HG03045 (cell line): ENCODE measurements at regions not wholly inside any gene's neighbourhood (a gene's known extent, or its start where the extent isn't known, plus 50 kb on each side); places are given as distances from the start of the nearest gene placed in this dataset.

Source experiments
- ATAC-seq: cut with Tn5 transposase; IDR thresholded peaks from one replicate; pipeline ENCODE4 v1.9.1; 2021; ENCODE audit warnings: mild to moderate bottlenecking, moderate library complexity; ENCODE audit not compliant: unreplicated experiment

DNA sequence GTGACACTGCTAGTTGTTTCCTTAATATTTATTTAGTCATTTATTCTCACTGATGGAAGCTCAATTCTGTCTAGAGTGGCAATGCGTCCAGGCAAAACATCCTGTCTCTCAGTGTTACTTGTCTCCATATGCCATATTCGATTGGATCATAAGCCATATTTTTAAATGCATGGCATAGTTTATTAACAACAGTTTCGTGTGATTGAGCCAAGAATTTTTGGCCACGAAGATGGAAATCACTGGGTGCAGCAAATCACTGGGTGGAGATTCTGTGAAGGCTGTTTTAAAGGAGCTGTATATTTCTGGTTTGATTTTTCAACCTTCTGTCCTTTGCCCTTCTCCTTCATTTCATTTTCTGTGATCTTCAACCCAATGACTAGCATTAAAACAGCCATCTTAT, 205.2 kb downstream of the JRKL start:
- no peak for ATAC-seq

DNA sequence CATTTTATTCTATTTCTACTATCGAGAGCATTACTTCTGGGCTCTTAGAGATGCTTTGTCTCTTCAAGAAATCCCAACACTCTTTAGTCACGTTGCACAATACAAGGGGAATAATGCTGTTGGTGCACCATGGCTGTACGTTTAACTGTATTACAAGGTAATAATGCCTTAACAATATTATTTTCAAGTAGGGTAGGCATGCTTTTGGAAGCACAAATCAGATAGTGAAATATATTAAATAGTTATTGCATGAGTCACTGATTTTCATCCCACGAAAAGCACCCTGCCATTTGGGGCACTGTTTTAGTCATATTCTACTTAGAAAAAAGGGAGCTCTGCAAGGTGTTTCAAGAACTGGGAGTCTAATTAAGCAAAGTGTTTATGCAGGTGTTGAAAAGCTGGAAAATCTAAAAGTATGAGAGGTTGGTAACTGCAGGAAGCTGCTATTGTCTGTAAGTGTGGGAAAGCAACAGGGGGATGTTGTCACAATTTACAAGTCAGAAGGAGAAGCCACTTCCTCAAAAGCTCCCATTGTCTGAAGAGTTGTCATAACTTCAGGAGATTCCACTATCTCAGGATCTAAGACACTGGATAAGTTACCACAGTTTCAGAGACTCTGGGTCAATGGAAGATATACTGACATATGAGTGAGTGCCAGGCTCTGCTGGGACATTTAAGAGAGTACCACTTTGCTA, 218.2 kb downstream of the JRKL start:
- no peak for ATAC-seq

DNA sequence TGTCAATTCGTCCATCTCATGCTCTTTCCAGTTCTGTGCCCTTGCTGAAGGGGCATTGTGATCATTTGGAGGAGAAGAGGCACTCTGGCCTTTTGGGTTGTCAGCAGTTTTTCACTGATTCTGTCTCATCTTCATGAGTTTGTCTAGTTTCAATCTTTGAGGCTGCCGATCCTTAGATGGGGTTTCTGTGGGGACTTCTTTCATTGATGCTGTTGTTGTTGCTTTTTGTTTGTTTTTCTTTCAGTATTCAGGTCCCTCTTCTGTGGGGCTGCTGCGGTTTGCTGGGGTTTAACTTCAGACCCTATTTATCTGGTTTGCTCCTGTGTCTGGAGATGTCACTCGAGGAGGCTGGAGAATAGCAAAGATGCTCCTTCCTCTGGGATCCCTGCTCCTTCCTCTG, 224.3 kb downstream of the JRKL start:
- ATAC-seq = no peak

DNA sequence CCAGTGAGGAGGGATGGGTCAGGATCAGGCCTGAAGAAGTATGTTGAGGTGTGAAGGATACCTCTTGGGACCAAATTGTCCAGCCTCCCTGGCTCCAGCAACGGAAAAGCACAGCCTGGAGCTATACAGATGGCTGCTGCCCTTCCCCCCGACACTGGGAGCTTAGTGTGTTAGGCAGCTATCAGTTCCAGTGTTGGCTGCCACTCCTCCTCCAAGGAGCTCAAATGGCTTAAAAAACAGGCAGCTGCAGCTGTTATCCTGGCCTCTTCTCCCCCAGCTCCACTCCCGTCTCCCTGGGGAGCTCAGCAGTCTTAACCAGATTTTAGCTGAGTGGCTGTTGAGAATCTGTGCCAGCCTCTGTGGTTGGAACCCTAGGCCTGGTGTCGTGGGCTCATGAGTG, 225.0 kb downstream of the JRKL start:
- no peak for ATAC-seq

DNA sequence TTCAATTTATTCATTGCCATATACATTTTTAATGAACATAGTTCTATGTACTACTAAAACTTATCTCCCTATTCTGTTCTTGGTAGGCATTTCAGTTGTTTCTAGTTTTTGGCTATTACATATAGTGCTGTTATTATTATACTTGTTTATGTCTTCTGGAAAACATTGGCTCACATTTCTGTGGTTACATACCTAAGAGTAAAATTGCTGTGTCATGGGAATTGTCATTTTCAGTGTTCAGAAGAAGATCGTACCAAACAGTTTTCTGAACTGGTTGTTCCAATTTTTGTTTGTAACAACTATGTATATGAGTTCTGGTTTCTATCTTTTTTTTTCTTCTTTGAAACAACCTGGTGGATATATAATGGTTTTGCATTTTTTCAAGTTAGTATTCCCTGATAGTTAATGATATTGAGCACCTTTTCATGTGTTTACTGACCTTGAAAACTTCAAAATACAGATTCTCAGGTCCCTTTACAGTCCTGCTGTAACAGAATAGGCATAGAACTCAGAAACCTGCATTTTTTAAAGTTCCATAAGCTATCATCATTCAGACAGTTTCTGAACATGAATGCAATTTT, 230.7 kb downstream of the JRKL start:
- no peak for ATAC-seq

DNA sequence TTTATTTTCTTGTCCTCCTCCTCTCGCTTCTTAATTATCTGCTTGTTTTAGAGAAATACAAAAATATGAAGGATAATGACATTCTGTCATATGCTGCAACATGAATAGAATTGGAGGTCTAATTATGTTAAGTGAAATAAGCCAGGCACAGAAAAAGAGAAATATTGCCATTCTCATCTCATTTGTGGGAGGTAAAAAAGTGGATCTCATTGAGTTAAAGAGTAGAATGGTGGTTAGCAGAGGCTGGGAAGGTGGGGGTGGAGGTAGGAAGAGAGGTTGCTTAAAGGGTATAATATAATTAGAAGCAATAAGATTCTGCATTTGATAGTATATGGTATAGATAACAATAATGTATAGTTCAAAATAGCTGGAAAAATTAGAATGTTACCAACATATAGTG, 231.3 kb downstream of the JRKL start:
- ATAC-seq = no peak

DNA sequence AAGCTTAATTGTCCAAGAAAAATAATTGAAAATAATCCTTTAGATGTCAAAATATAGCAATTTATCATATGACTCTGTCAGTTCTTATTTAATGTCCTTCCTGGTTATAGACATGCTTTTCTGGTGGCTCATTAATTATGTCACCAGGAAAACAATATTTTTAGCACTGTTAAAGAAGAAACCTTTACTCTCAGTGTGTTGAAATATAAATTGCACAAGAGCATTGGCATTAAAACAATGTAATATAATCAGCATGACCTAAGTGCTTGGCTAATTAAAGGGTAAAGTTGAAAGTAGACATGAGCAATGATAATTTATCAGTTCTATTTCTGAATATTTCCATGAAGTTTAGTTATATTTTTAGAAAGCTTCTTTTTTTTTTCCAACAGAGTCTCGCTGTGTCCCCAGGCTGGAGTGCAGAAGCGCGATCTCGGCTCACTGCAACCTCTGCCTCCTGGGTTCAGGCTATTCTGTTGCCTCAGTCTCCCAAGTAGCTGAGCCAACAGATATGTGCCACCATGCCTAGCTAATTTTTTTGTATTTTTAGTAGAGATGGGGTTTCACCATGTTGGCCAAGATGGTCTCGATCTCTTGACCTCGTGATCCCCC, 232.3 kb downstream of the JRKL start:
- no peak for ATAC-seq

DNA sequence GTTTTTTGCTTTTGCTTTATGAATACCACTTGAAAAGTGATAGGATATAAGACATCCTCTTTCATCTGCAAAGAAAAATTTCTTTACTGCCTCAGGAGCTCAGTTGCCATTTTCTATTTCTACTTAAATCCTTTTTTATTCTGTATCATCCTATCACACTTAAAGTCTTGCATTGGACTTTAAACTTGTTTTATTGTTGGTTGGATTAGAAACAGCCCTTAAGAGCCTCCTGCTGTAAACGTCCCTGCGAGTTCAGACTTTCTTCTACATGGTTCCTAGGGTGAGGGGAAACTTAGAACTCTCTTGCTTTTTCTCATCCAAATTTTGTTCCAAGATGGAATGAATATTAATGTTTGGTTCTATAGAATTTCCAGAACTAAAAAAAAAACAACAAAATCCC, 234.3 kb downstream of the JRKL start:
- no peak for ATAC-seq

DNA sequence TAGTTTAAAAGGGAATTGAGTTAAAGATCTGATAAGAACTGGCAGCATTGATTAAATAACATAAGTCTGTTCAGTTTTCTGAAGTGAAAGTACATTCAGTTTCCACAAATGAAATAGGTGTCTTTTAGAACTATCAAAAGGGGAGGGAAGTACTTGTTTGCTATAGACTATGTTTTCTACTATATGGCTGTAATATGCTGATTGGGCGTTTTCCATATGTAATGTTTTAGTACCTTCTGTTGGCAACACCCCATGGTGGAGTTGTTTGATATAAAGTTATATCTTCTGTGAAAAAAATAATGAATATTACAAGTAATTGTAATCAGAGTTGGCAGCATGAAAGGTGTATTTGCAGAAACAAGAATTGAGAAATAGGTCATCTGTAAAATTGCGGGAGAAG, 237.6 kb downstream of the JRKL start:
- no peak for ATAC-seq

DNA sequence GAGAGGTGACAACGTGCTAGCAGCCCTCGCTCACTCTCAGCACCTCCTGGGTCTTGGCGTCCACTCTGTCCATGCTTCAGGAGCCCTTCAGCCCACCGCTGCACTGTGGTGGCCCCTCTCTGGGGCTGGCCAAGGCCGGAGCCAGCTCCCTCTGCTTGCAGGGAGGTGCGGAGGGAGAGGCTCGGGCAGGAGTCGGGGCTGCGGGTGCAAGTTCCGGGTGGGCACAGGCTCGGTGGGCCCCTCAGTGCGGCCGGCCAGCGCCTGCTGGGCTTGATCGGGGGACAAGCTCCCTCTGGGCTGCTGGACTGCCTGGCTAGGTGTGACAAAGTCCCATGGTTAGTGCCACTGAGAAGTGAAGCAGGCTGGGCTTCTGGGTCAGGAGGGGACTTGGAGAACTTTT, 245.8 kb downstream of the JRKL start:
- no peak for ATAC-seq

DNA sequence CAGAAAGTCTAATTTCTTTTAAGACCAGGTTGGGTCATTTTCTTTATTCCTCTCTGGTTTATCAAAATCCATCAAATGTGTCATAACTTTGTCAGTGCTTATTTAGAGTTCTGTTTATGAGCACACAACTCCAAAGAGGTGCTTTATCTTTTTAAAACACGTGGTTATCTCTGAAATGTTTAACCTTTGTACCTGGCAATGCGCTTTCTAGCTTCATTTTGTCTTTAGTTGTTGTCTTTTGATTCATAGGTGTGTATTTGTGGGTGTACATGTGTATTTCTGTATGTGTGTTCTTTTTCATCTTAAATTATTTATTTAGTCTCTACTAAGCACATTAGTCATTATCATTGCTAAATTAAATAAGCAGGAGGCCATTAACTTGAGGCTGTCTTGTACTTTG, 251.4 kb downstream of the JRKL start:
- ATAC-seq = no peak

DNA sequence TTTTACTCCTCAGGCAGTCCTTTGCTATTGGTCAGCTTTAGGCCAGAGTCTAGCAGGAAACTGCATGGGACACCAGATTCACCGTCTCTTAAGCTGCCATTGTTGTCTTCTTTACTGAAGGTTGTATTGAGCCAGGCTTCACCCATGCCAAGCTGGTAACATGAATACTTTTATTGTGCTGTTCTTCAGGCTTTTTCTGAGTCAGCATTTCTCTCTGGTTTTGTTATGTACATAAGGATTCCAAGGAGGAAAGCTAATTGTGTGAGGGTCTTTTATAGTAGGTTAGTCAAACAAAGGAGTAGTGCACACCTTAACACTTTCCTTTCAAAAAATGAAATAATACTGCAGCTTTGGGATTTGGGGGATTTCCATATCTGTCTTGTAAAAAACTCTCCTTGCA, 252.8 kb downstream of the JRKL start:
- ATAC-seq = no peak

DNA sequence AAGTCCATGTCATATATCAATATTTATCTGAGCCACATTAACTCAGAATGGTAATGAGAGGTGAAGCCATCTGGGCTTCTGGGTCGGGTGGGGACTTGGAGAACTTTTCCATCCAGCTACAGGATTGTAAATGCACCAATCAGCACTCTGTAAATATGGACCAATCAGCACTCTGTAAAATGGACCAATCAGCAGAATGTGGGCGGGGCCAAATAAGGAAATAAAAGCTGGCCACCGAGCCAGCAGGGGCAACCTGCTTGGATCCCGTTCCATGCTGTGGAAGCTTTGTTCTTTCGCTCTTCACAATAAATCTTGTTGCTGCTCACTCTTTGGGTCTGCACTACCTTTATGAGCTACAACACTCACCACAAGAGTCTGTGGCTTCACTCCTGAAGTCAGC, 253.4 kb downstream of the JRKL start:
- ATAC-seq = no peak

DNA sequence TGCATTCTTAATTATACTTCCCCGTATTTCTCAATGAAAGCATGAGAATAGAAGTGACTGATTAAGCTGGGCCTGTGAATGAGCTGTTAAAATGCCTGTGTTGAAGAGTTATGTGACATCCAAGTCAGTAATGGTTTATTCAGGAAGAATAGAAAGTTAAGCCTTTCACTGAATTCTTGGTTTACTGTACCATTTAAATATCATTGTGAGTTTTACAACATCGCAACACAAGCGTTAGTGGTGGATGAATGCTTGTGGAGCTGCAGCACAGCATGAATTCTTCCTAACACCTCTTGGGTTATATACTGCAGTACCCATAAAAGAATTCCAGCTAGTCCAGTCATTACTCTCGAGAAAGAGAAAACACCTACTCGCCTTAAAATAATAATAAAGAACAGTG, 257.8 kb downstream of the JRKL start:
- ATAC-seq = no peak

DNA sequence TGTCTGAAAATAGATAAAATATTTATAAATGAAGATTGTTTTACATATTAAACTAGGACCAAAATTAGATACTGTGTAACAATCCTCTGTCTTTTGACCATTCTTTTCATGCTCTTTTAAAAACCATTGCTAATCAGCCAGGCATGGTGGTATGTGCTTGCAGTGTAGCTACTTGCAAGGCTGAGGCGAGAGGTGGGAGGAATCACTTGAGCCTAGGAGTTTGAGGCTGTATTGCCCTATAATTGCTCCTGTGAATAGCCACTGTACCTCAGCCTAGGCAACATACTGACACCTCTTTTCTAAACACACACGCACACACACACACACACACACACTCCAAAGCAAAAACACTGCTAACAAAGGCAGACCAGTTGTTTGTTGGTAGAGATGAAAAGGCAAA, 259.2 kb downstream of the JRKL start:
- ATAC-seq = no peak

DNA sequence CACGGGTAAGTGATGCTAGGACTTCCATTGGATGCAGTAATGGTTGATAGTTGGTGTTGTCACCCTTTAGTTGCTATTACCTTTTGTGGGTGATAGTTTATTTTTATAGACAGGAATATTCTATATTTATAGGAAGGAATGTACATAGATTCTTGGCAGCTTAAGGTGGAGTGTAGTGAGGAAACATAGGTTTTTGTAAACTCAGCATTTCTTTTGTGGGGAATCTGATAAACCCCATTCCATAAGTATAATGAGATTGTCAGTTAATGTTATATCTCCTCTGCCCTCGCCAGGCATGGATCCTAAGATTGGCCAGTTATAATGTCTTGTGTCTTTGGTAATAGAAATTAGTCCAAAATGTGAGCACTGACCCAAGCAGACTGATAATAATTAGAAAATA, 262.7 kb downstream of the JRKL start:
- ATAC-seq = no peak

DNA sequence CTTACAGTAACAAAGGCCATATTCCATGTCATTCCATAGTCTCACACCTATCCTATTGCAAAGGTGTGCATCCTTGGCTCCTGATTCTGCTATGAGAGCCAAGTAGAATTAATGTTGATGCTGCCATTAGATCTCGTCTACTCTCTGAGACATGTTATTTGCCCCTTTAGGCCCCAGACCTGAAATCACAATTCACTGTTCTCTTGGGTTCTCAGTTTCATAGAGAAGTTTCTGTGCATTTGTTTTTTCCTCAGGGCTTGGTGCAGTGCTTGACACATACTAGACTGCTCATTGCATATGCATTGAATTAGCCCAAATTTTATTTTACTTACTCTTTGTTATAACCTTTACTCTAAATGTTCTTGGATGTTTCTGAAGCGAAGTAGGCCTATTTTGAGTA, 265.7 kb downstream of the JRKL start:
- no peak for ATAC-seq

DNA sequence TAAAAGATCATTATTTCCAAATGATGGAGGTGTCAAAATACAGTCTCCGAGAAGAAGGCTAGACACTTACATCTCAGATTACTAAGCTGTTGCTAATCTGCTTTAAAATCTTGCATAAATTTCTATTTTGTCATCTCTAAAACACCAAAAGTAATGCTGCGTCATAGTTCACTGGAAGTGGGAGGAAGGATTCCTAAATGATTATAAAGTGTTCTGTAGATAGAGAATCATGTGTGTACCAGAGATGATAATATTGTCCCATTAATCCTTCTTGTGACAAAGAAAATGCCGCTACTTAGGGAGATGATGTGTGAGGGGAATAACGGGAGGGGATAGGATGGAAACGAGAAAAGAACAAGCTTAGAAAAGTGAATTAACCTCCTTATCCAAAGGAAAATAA, 268.6 kb downstream of the JRKL start:
- no peak for ATAC-seq

DNA sequence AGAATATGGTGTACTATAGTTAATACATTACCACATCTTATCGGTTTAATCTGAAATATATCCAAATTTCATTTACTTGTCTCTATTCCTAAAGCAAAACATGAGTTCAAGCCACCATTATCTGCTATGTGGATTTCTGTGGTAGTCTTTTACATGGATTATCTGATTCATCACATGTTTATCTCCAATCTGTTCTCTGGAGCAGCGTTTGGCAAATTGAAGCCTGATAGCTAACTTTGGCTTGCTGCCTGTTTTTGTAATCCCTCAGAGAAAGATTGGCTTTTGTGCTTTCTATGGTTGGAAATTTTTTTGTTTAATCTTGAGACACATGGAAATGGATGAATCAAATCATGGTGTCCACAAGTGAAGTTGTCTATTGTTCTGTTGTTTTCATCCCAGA, 274.3 kb downstream of the JRKL start:
- no peak for ATAC-seq

DNA sequence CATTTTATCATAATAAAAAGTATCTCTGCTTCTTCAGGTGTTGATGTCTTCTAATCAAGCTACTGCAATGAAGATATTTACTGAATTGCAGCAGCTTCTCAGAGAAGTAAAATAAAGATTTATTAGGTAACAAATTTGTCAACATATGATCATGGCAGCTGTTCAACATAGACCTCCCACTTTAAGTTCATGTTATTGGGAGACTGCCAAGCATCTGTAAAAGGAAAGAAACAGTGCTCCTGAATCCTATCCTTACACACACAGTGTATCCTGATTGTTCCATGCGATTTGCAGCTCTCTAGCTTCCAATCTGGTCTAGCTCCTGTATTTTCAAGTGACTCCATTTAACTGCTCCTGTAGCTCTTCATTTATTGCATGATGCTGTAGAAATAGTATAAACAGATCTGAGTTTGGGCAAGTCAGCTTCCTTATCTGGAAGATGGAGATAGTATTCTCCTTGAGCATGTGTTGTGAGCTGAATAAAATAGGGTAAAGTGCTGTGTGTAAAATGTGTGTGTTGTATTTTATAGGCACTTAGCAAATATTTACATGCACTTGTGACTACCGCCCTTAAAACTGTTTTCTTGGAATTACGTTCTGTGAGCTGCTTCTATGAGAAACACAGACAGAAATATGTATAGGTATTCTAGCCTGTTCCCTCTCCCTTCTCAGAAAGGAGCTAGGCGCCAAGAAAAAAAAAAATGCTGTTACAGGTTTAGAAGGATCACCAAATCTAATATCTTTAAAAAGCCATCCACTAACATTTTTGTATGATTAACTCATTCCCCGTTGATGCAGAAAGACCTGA, 290.6 kb downstream of the JRKL start:
- ATAC-seq = no peak

DNA sequence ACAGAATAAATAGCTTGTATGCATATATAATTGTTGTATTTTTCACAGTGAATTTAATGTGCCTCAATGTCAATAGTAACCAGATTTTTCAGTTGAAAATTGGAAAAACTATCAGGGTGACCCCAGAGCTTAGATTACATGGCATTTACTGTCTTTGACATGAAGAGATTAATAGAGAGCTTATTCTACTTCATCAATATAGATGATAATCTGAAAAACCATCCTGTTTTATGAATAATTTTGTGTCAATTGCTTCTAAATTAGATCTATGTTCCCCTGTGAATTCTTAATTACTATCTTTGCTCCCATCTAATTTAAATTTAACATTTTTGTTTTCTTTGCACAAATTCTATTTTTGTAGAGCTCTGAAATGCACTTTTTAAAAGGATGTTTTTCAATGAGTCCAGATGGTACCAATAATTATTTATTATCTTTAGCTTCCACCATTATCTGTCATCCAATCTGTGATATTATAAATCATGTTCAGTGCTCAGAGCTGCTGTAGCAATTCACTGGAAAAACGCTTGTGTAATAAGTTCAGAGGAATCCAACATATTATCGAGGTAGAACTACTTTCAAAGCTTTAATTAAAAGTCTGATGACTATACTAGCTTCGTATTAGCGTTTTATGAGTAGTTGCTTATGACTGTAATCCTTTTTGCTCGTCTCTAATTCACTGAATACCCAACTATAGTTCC, 291.4 kb downstream of the JRKL start:
- ATAC-seq = no peak
